MV-4-11 (cell line): ENCODE measurements at regions not wholly inside any gene's neighbourhood (a gene's known extent, or its start where the extent isn't known, plus 50 kb on each side); places are given as distances from the start of the nearest gene placed in this dataset.
A peak's percentile ranks its signal among the peaks of the same experiment; 100 is the strongest.
"Not testable (repeated sequence)": the region's sequence is repeated elsewhere in the genome, so short reads cannot be mapped to it uniquely, and the experiment has no call there.

Source experiments
- DNase-seq: peaks from one replicate; lab custom pipeline; 2025; lab: John Stamatoyannopoulos, UW

DNA sequence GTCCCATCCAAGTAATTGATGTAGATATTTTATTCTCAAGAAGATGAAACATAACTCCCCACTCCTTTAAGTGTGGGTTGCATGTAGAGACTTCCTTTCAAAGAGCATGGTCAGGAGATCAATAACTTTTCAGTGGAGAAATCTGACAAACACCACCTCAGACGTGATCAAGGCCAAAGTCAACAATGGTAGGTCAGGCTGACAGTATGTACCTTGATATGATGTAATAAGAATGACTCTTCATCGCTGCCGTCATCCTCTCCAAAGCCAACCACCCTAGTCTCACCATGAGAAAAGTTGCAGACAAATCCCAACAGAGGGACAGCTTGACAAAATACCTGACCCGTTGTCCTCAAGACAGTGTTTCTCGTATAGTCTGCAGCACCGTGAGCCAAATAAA is 67.3 kb upstream of the DHRSX start:
- DNase-seq: no peak

GRCh38 chrX:2566055-2566454 is 65.3 kb upstream of the DHRSX start:
- no peak for DNase-seq

- DNase-seq: peak; percentile 86
Measured at GRCh38 chrX:2561456-2561855, 60.7 kb upstream of the DHRSX start.

DNA sequence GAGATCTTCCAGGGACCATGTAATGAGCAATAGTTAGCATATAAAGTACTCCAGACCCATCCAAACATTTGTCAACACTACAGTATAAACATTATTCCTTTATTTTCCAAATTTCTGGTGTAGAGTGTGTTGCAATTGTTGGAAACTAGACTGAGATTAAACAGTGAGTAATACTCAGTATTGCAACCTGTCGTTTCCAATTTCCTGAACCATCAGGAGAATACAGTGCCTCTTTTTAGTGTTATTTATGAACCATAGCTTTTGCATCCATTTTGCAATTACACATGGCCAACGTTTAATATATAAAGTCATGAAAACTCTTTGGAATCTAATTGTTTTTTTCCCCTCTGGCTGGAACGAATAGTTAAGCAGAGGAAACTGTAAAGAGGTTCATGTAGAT is 58.3 kb upstream of the DHRSX start:
- no peak for DNase-seq

- no peak for DNase-seq
Measured at GRCh38 chrX:2554891-2555290, 54.1 kb upstream of the DHRSX start.

- not testable (repeated sequence) for DNase-seq
Measured at GRCh38 chrX:2554066-2554465, 53.3 kb upstream of the DHRSX start.

- DNase-seq: no peak
Measured at GRCh38 chrX:2552621-2553201, 51.9 kb upstream of the DHRSX start.

- DNase-seq: no peak
Measured at GRCh38 chrX:2550328-2551020, 49.7 kb upstream of the DHRSX start.
